Heart right ventricle (tissue), 16 donors: ENCODE measurements at regions not wholly inside any gene's neighbourhood (a gene's known extent, or its start where the extent isn't known, plus 50 kb on each side); places are given as distances from the start of the nearest gene placed in this dataset.
A peak's percentile ranks its signal among the peaks of the same experiment; 100 is the strongest.

Experiments used
- ATAC-seq, 8 donors: fragments of 200-7000 bp; cut with Tn5 transposase; one replicate each; pipeline ENCODE4 v1.9.1; 2020; ENCODE audit warnings: mild to moderate bottlenecking in 8 of 8, moderate library complexity in 8 of 8, moderate number of reproducible peaks in 1 of 8
- DNase-seq, 2 donors: peaks; one replicate each; pipeline ENCODE4 v3.0.0-alpha.2; 2020
- H3K27ac ChIP-seq, 10 donors: fragments of 200-600 bp; sonication (generic) in 2 of 10; one replicate each; pipeline versions ENCODE4 v1.5.0 to v1.8.0; 2020 to 2022; ENCODE audit warnings: mild to moderate bottlenecking in 3 of 10
- H3K27me3 ChIP-seq, 7 donors: fragments of 200-600 bp; one replicate each; pipeline ENCODE4 v1.8.0; 2021 to 2022; ENCODE audit warnings: mild to moderate bottlenecking in 2 of 7
- H3K36me3 ChIP-seq, 9 donors: fragments of 200-600 bp; sonication (generic) in 1 of 9; one replicate each; pipeline versions ENCODE4 v1.5.0 to v1.8.0; 2020 to 2022; ENCODE audit warnings: mild to moderate bottlenecking in 2 of 9
- H3K4me1 ChIP-seq, 9 donors: fragments of 200-600 bp; sonication (generic) in 1 of 9; one replicate each; pipeline versions ENCODE4 v1.5.0 to v1.8.0; 2020 to 2022; ENCODE audit warnings: mild to moderate bottlenecking in 4 of 9
- H3K4me3 ChIP-seq, 10 donors: fragments of 200-600 bp; sonication (generic) in 2 of 10; one replicate each; pipeline versions ENCODE4 v1.5.0 to v1.8.0; 2020 to 2022; ENCODE audit warnings: mild to moderate bottlenecking in 7 of 10, moderate library complexity in 2 of 10
- H3K9me3 ChIP-seq, 11 donors: fragments of 200-600 bp in 10 of 11; sonication (generic) in 2 of 11; one replicate each; pipeline versions ENCODE4 v1.5.0 to v1.8.0; 2013 to 2022; ENCODE audit warnings: mild to moderate bottlenecking in 2 of 11, control low read depth in 1 of 11, moderate library complexity in 1 of 11
- CTCF ChIP-seq, 9 donors: fragments of 200-600 bp; sonication (generic) in 2 of 9; IDR thresholded peaks; one replicate each; pipeline versions ENCODE4 v1.5.0 to v1.8.0; 2021 to 2022; ENCODE audit warnings: antibody characterized with exemption in 9 of 9, mild to moderate bottlenecking in 5 of 9, moderate library complexity in 1 of 9
- WGBS, 2 donors: extraction: QIAGEN DNeasy Blood & Tissue Kit; methylation state at CpG; one replicate each; pipeline ENCODE4 v1.1.7; 2013; ENCODE audit warnings: inconsistent platforms in 1 of 2; 5-methylcytosine and 5-hydroxymethylcytosine counted together
- intact Hi-C, 10 donors: fragments of 100-400 bp; cut with DNase I; formaldehyde crosslinking; loops; one replicate each; pipeline versions ENCODE4 v1.11.1 to v1.14.2; 2022
- donor health status: Arrhythmogenic right ventricular cardiomyopathy.
- donor health status: ischemic (EF 13 %, LVEDD 7.1; RV severe dilation, severe dysfunction).
- donor health status: healthy with polysubstance abuse.
- donor health status: DM: no; HTN: yes; CAD: no.
- donor health status: DM: no; HTN: no; CAD: no.
- donor health status: ischemic (EF 25% LVEDD 6.9; RV normal size, moderate dysfunction).
- donor health status: ischemic (EF 25% LVEDD 5.7; RV mildly dilated, moderate dysfunction).
- donor health status: healthy.
- donor health status: DM: yes; HTN: yes; CAD: no.
- donor health status: Ischemic cardiomyopathy.
- donor health status: ischemic (EF 35%, LVEDD 5.7; RV mildly dilated, moderate dysfunction).
- donor health status: nonischemic (EF 11% LVEDD 7.7; RV severe dilation, severe dysfunction).
- donor health status: DM: yes; HTN: yes; CAD: no.
- donor health status: PGD.
- donor health status: ischemic (EF 29% LVEDD 5.4; RV normal size, mild dysfunction).
- donor health status: nonischemic (EF 23%, LVEDD 6.1; RV moderate dilation, normal function).

GRCh38 chr14:82636426-82636825 lies 1102.8 kb upstream of the SEL1L start:
- no peaks in the 10 kb centered on the region for H3K36me3 ChIP-seq

GRCh38 chr14:82641050-82641540 lies 1107.4 kb upstream of the SEL1L start:
- H3K27me3 ChIP-seq: no peaks in the 10 kb centered on the region
- ATAC-seq: no peak
- WGBS, 2 donors: 71 to 74% methylated on average over 1 of the region's 1 CpG
- no peak for DNase-seq
- no peaks in the 10 kb centered on the region for H3K4me1 ChIP-seq
- no peak for TF ChIP-seq CTCF (IDR thresholded peaks at IDR 0.05)
- no peak overlapping the region for H3K27ac ChIP-seq
- peaks cover 0 to 3% (median 0%) of the 10 kb centered on the region in 11 donors for H3K9me3 ChIP-seq
- intact Hi-C loops: no loop called here
- H3K36me3 ChIP-seq: no peaks in the 10 kb centered on the region
- no peak overlapping the region for H3K4me3 ChIP-seq

More at GRCh38 chr14:82636426-82636825, 1102.8 kb upstream of the SEL1L start:
- no peak for ATAC-seq
- no peak overlapping the region for H3K4me3 ChIP-seq
- no peaks in the 10 kb centered on the region for H3K27me3 ChIP-seq
- H3K27ac ChIP-seq: no peak overlapping the region
- TF ChIP-seq CTCF (IDR thresholded peaks at IDR 0.05): no peak
- H3K9me3 ChIP-seq: peaks cover 0 to 6% (median 0%) of the 10 kb centered on the region in 11 donors
- intact Hi-C loops: no loop called here
- H3K4me1 ChIP-seq: no peaks in the 10 kb centered on the region
- no peak for DNase-seq

- no peaks in the 10 kb centered on the region for H3K4me1 ChIP-seq
- no peak for TF ChIP-seq CTCF (IDR thresholded peaks at IDR 0.05)
- WGBS, 2 donors: 70 to 80% methylated on average over 15 of the region's 15 CpGs
- peak overlapping the region in 1 of 10 donors; percentile 1 for H3K4me3 ChIP-seq
- DNase-seq (no peak), ATAC-seq (no peak)
- H3K27ac ChIP-seq: no peak overlapping the region
- peaks cover 0 to 7% (median 0%) of the 10 kb centered on the region in 7 donors for H3K27me3 ChIP-seq
- no peaks in the 10 kb centered on the region for H3K36me3 ChIP-seq
- H3K9me3 ChIP-seq: peaks cover 0 to 3% (median 0%) of the 10 kb centered on the region in 11 donors
- intact Hi-C loops: no loop called here
Observed at GRCh38 chr14:82642425-82642824, 1108.8 kb upstream of the SEL1L start.

GRCh38 chr14:82647088-82647810 lies 1113.6 kb upstream of the SEL1L start:
- no peak for TF ChIP-seq CTCF (IDR thresholded peaks at IDR 0.05)
- Histone ChIP-seq H3K27me3 (peaks cover 0 to 7% (median 0%) of the 10 kb centered on the region in 7 donors), H3K36me3 (no peaks in the 10 kb centered on the region), H3K4me3 (no peak overlapping the region), H3K9me3 (peaks cover 0 to 13% (median 0%) of the 10 kb centered on the region in 11 donors), H3K4me1 (no peaks in the 10 kb centered on the region), H3K27ac (no peak overlapping the region)
- 60 to 71% methylated on average over 5 of the region's 5 CpGs for WGBS, 2 donors
- DNase-seq: no peak
- no peak for ATAC-seq
- intact Hi-C loops: no loop called here
